GM12878 (cell line): ENCODE measurements at regions not wholly inside any gene's neighbourhood (a gene's known extent, or its start where the extent isn't known, plus 50 kb on each side); places are given as distances from the start of the nearest gene placed in this dataset.
A peak's percentile ranks its signal among the peaks of the same experiment; 100 is the strongest.

Experiments
- ATAC-seq: fragments of 200-7000 bp; cut with Tn5 transposase; 3 replicates; pipeline ENCODE4 v1.9.1; 2020; ENCODE audit warnings: mild to moderate bottlenecking, moderate library complexity
- BruUV-seq: library from RNA; stranded (reverse); fragments of 400-500 nt; replicated peaks from 2 replicates; lab custom pipeline; 2021; lab: Mats Ljungman, UMichigan
- CTCF ChIA-PET: fragments of 300-600 bp; sonication (Branson Sonifier 250); formaldehyde crosslinking; extraction: SDS; loops from one replicate; lab custom pipeline; 2021; ENCODE audit warnings: inconsistent platforms; lab: Yijun Ruan, JAX
- POLR2A ChIA-PET: fragments of 350-600 bp; formaldehyde crosslinking; extraction: SDS; loops from one replicate; lab custom pipeline; 2021; ENCODE audit warnings: inconsistent platforms; lab: Charles Lee
- RAD21 ChIA-PET: fragments of 300-600 bp; sonication (Branson Sonifier 250); formaldehyde crosslinking; loops from one replicate; lab custom pipeline; 2023; ENCODE audit warnings: antibody characterized with exemption; ENCODE audit not compliant: unreplicated experiment; lab: Charles Lee
- SMC1A ChIA-PET: fragments of 300-600 bp; sonication (Branson Sonifier 250); formaldehyde crosslinking; loops from one replicate; lab custom pipeline; 2023; ENCODE audit not compliant: unreplicated experiment, uncharacterized antibody; lab: Charles Lee
- DNase-seq: peaks from one replicate; pipeline ENCODE4 v3.0.0-alpha.2; 2011; ENCODE audit warnings: low read depth, low spot score
- FAIRE-seq: peaks from 3 replicates; lab custom pipeline; 2011; peaks lifted over from hg19 to GRCh38; lab: Jason Lieb, UNC
- H2AFZ ChIP-seq: 2 replicates; pipeline ENCODE4 v1.6.0; 2011; ENCODE audit warnings: low read depth, low read length, control low read depth; ENCODE audit not compliant: control insufficient read depth
- H3K27ac ChIP-seq: 2 replicates; pipeline ENCODE4 v1.5.1; 2011; ENCODE audit warnings: control low read depth; ENCODE audit not compliant: control insufficient read depth, insufficient read depth
- H3K27me3 ChIP-seq, 2 experiments: replicated peaks in 1 of 2; 2 replicates each; pipeline versions ENCODE4 v1.6.0 to v1.6.1; 2011; ENCODE audit warnings: low read length in 1 of 2; ENCODE audit not compliant: control insufficient read depth in 2 of 2, insufficient read depth in 2 of 2
- H3K36me3 ChIP-seq, 2 experiments: 2 replicates each; pipeline ENCODE4 v1.5.1; 2011; ENCODE audit warnings: low read length in 1 of 2; ENCODE audit not compliant: control insufficient read depth in 2 of 2, insufficient read depth in 2 of 2
- H3K4me1 ChIP-seq: 2 replicates; pipeline ENCODE4 v1.6.1; 2011; ENCODE audit warnings: mild to moderate bottlenecking, low read length, moderate library complexity, mixed read lengths; ENCODE audit not compliant: control insufficient read depth, insufficient read depth
- H3K4me2 ChIP-seq: 2 replicates; pipeline ENCODE4 v1.6.0; 2011; ENCODE audit warnings: control low read depth; ENCODE audit not compliant: control insufficient read depth, insufficient read depth
- H3K4me3 ChIP-seq: fragments of 200-600 bp; sonication (generic); 2 replicates; pipeline ENCODE4 v1.5.1; 2016
- H3K79me2 ChIP-seq: 2 replicates; pipeline ENCODE4 v1.6.0; 2011; ENCODE audit warnings: low read length; ENCODE audit not compliant: control insufficient read depth, insufficient read depth
- H3K9ac ChIP-seq: 2 replicates; pipeline ENCODE4 v1.8.0; 2011; ENCODE audit warnings: low read length, control low read depth, mixed read lengths; ENCODE audit not compliant: control insufficient read depth, insufficient read depth
- H3K9me3 ChIP-seq: replicated peaks from 3 replicates; pipeline ENCODE4 v1.5.1; 2011; ENCODE audit warnings: mild to moderate bottlenecking, low read length; ENCODE audit not compliant: control insufficient read depth, insufficient read depth
- H4K20me1 ChIP-seq: 2 replicates; pipeline ENCODE4 v1.6.0; 2011; ENCODE audit not compliant: control insufficient read depth, insufficient read depth
- MEF2B ChIP-seq: fragments of 450-650 bp; IDR thresholded peaks from 2 replicates; pipeline ENCODE4 v1.6.1; 2018; ENCODE audit warnings: mild to moderate bottlenecking, moderate library complexity; ENCODE audit not compliant: partially characterized antibody, poor library complexity, severe bottlenecking
- NFIC ChIP-seq: IDR thresholded peaks from 2 replicates; pipeline ENCODE4 v1.6.1; 2012; ENCODE audit warnings: low read depth, mild to moderate bottlenecking, inconsistent platforms, low read length, moderate library complexity
- RBBP5 ChIP-seq: fragments of 200-600 bp; sonication (generic); conservative IDR thresholded peaks from 2 replicates; pipeline ENCODE4 v1.6.1; 2016
- SMC3 ChIP-seq: IDR thresholded peaks from 2 replicates; pipeline ENCODE4 v1.6.1; 2011; ENCODE audit warnings: low read length, improper control_type of control experiment, borderline replicate concordance
- SPI1 ChIP-seq: IDR thresholded peaks from 2 replicates; pipeline ENCODE4 v1.6.1; 2011; ENCODE audit warnings: low read depth, mild to moderate bottlenecking, low read length, moderate library complexity, borderline replicate concordance; ENCODE audit not compliant: insufficient read depth
- SREBF2 ChIP-seq: IDR thresholded peaks from 2 replicates; pipeline ENCODE4 v1.6.1; 2012; ENCODE audit warnings: mild to moderate bottlenecking, low read length
- ZNF207 ChIP-seq: fragments of 450-650 bp; IDR thresholded peaks from 2 replicates; pipeline ENCODE4 v1.6.1; 2014; ENCODE audit warnings: antibody characterized with exemption, mild to moderate bottlenecking, borderline replicate concordance
- ZNF274 ChIP-seq: IDR thresholded peaks from one replicate; pipeline ENCODE4 v1.8.0; 2011; ENCODE audit not compliant: insufficient read length, insufficient read depth
- WGBS: methylation state at CpG from one replicate; pipeline ENCODE4 v1.1.6; 2016; ENCODE audit warnings: low lambda C conversion rate; ENCODE audit not compliant: insufficient replicate concordance, insufficient coverage; ENCODE audit errors: missing lambda C conversion rate; 5-methylcytosine and 5-hydroxymethylcytosine counted together
- in situ Hi-C: fragments of 300-500 bp; cut with MboI; formaldehyde crosslinking; loops from 9 replicates; pipeline ENCODE4 v1.14.3; 2018; ENCODE audit warnings: mixed read lengths
- intact Hi-C: fragments of 100-400 bp; cut with micrococcal nuclease; formaldehyde crosslinking; loops from one replicate; pipeline ENCODE4 v1.14.2; 2022; ENCODE audit not compliant: unreplicated experiment
- TF ChIP-seq, protein P1 (sequence below): IDR thresholded peaks from 2 replicates; pipeline ENCODE4 v1.6.1; 2011; ENCODE audit warnings: mild to moderate bottlenecking, low read depth, low read length, moderate library complexity; ENCODE audit not compliant: insufficient replicate concordance
- TF ChIP-seq, protein P2 (sequence below): IDR thresholded peaks from 2 replicates; pipeline ENCODE4 v1.6.1; 2012; ENCODE audit warnings: mild to moderate bottlenecking, low read depth, low read length
- TF ChIP-seq, protein P3 (sequence below): IDR thresholded peaks from 2 replicates; pipeline ENCODE4 v1.6.1; 2011; ENCODE audit warnings: borderline replicate concordance, low read depth, mild to moderate bottlenecking, moderate library complexity, mixed read lengths, low read length; ENCODE audit not compliant: insufficient read depth; ENCODE audit errors: extremely low read length

DNA sequence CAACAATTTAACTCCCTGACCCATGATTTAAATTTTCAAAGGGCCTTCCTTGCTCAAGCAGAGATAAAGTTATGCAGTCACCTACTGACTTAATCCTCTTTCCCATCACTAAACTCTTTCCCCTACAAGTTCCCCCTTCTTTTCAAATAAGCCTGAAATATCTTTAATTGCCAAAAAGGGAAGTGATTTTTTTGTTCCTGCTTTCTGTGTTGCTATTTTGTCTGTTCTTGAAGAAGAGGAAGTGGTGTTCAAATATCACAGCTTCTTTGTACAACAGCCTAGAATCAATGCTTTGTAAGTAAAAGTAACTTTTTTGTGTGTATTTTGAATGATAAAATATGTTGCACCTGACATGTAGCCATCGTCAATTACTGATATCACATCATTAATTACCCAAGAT is 595.9 kb downstream of the CENPC start:
- FAIRE-seq (no peak), ATAC-seq (no peak), DNase-seq (no peak)
- no peaks in the 10 kb centered on the region for H3K4me1 ChIP-seq
- ChIA-PET SMC1A (no interaction called here), CTCF (no interaction called here), POLR2A (no interaction called here), RAD21 (no interaction called here)
- H3K27me3 ChIP-seq, result no peaks in the 10 kb centered on the region
- 4% methylated on average over 1 of the region's 1 CpG for WGBS
- no peak overlapping the region for H2AFZ ChIP-seq
- H3K9me3 ChIP-seq, result no peaks in the 10 kb centered on the region
- no peaks in the 10 kb centered on the region for H4K20me1 ChIP-seq
- BruUV-seq, result no TSS peak
- no peaks in the 10 kb centered on the region for H3K79me2 ChIP-seq
- intact Hi-C loops, result no loop called here
- H3K4me2 ChIP-seq, result no peak overlapping the region
- TF ChIP-seq SREBF2 (no peak), SPI1 (peak; percentile 82), NFIC (no peak)
- H3K4me3 ChIP-seq, result no peak overlapping the region
- no peak overlapping the region for H3K27ac ChIP-seq
- in situ Hi-C loops, result no loop called here
- no peaks in the 10 kb centered on the region for H3K36me3 ChIP-seq
- H3K9ac ChIP-seq, result no peak overlapping the region

DNA sequence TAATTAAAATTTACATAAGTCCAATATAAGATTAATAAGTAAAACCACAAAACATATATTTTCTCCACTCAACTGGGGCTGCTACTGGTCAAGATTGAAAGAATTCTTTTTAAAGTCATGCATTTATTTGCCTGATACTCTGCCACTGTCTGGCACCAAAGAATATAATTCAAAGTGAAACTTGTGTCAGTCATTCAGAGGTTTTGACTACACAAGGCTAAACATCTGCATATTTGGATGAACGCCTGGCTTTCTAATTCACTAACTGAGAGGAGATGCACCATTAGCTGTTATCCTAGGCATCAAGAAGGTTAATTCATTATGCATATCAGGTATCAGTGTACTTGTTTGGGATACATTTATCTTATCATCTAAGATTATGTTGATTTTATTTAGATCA is 598.5 kb downstream of the CENPC start:
- H3K9me3 ChIP-seq, result no peaks in the 10 kb centered on the region
- H3K79me2 ChIP-seq, result no peaks in the 10 kb centered on the region
- H3K27ac ChIP-seq, result no peak overlapping the region
- POLR2A ChIA-PET, result no interaction called here
- H3K36me3 ChIP-seq, result no peaks in the 10 kb centered on the region
- DNase-seq, result no peak
- SMC1A ChIA-PET, result no interaction called here
- no peak overlapping the region for H2AFZ ChIP-seq
- WGBS, result 0% methylated on average over 1 of the region's 1 CpG
- RAD21 ChIA-PET, result no interaction called here
- CTCF ChIA-PET, result no interaction called here
- H3K4me1 ChIP-seq, result no peaks in the 10 kb centered on the region
- no peak overlapping the region for H3K4me2 ChIP-seq
- in situ Hi-C loops, result no loop called here
- H4K20me1 ChIP-seq, result no peaks in the 10 kb centered on the region
- no peak for FAIRE-seq
- no peak overlapping the region for H3K4me3 ChIP-seq
- intact Hi-C loops, result no loop called here
- no peak for ATAC-seq
- no TSS peak for BruUV-seq
- H3K9ac ChIP-seq, result no peak overlapping the region
- H3K27me3 ChIP-seq, result no peaks in the 10 kb centered on the region
- no peak for TF ChIP-seq ZNF274
- TF ChIP-seq, protein P1, sequence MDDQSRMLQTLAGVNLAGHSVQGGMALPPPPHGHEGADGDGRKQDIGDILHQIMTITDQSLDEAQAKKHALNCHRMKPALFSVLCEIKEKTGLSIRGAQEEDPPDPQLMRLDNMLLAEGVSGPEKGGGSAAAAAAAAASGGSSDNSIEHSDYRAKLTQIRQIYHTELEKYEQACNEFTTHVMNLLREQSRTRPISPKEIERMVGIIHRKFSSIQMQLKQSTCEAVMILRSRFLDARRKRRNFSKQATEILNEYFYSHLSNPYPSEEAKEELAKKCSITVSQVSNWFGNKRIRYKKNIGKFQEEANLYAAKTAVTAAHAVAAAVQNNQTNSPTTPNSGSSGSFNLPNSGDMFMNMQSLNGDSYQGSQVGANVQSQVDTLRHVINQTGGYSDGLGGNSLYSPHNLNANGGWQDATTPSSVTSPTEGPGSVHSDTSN, result no peak
- TF ChIP-seq, protein P2, sequence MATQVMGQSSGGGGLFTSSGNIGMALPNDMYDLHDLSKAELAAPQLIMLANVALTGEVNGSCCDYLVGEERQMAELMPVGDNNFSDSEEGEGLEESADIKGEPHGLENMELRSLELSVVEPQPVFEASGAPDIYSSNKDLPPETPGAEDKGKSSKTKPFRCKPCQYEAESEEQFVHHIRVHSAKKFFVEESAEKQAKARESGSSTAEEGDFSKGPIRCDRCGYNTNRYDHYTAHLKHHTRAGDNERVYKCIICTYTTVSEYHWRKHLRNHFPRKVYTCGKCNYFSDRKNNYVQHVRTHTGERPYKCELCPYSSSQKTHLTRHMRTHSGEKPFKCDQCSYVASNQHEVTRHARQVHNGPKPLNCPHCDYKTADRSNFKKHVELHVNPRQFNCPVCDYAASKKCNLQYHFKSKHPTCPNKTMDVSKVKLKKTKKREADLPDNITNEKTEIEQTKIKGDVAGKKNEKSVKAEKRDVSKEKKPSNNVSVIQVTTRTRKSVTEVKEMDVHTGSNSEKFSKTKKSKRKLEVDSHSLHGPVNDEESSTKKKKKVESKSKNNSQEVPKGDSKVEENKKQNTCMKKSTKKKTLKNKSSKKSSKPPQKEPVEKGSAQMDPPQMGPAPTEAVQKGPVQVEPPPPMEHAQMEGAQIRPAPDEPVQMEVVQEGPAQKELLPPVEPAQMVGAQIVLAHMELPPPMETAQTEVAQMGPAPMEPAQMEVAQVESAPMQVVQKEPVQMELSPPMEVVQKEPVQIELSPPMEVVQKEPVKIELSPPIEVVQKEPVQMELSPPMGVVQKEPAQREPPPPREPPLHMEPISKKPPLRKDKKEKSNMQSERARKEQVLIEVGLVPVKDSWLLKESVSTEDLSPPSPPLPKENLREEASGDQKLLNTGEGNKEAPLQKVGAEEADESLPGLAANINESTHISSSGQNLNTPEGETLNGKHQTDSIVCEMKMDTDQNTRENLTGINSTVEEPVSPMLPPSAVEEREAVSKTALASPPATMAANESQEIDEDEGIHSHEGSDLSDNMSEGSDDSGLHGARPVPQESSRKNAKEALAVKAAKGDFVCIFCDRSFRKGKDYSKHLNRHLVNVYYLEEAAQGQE, result no peak
- TF ChIP-seq MEF2B, result no peak
- TF ChIP-seq RBBP5, result no peak
- TF ChIP-seq ZNF207, result no peak
- TF ChIP-seq, protein P3, sequence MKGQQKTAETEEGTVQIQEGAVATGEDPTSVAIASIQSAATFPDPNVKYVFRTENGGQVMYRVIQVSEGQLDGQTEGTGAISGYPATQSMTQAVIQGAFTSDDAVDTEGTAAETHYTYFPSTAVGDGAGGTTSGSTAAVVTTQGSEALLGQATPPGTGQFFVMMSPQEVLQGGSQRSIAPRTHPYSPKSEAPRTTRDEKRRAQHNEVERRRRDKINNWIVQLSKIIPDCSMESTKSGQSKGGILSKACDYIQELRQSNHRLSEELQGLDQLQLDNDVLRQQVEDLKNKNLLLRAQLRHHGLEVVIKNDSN, result no peak
- no peak for TF ChIP-seq SMC3
